ENCODE measurements at regions not wholly inside any gene's neighbourhood (a gene's known extent, or its start where the extent isn't known, plus 50 kb on each side); places are given as distances from the start of the nearest gene placed in this dataset.
"Not testable (repeated sequence)": the region's sequence is repeated elsewhere in the genome, so short reads cannot be mapped to it uniquely, and the experiment has no call there.

GRCh38 chr12:73136386-73136785, 864.2 kb downstream of the TRHDE start:
- no peak overlapping the region for H3K4me3 ChIP-seq (ENCODE audit: low read depth, low read length)
- DNase-seq (ENCODE audit: low read depth): no peak
- TF ChIP-seq, protein P1, sequence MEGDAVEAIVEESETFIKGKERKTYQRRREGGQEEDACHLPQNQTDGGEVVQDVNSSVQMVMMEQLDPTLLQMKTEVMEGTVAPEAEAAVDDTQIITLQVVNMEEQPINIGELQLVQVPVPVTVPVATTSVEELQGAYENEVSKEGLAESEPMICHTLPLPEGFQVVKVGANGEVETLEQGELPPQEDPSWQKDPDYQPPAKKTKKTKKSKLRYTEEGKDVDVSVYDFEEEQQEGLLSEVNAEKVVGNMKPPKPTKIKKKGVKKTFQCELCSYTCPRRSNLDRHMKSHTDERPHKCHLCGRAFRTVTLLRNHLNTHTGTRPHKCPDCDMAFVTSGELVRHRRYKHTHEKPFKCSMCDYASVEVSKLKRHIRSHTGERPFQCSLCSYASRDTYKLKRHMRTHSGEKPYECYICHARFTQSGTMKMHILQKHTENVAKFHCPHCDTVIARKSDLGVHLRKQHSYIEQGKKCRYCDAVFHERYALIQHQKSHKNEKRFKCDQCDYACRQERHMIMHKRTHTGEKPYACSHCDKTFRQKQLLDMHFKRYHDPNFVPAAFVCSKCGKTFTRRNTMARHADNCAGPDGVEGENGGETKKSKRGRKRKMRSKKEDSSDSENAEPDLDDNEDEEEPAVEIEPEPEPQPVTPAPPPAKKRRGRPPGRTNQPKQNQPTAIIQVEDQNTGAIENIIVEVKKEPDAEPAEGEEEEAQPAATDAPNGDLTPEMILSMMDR (IDR thresholded peaks at IDR 0.05; ENCODE audit: low read depth, low read length, missing control alignments): no peak
- in situ Hi-C loops (cut with HindIII; ENCODE audit: low sequenced_read_pairs): no loop called here

DNA sequence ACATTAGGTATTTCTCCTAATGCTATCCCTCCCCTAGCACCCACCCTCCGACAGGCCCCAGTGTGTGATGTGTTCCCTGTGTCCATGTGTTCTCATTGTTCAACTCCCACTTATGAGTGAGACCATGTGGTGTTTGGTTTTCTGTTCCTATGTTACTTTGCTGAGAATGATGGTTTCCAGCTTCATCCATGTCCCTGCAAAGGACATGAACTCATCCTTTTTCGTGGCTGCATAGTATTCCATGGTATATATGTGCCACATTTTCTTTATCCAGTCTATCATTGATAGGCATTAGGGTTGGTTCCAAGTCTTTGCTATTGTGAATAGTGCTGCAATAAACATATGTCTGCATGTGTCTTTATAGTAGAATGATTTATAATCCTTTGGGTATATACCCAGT, 867.5 kb downstream of the TRHDE start:
- H3K4me3 ChIP-seq (ENCODE audit: low read depth, low read length); in situ Hi-C loops (cut with HindIII; ENCODE audit: low sequenced_read_pairs); DNase-seq (ENCODE audit: low read depth): not testable (repeated sequence)

DNA sequence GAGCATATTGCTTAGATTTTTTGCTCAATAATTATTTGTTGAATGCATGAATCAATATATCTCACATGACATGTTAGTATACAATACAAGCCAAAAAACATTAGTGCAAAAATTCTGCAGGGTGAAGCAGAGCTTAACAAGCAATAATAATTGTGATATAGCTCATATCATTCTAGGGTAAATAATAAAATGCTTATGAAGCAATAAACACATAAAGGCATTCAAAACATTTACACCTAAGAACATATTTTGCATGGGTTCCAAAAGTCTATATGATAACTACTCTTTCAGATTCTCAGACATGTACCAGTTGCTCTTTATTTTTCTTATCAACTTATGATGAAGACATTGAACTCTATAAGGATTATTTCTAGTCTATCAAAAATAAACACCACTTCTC, 886.2 kb downstream of the TRHDE start:
- H3K4me3 ChIP-seq (ENCODE audit: low read depth, low read length): no peak overlapping the region
- DNase-seq (ENCODE audit: low read depth): no peak

DNA sequence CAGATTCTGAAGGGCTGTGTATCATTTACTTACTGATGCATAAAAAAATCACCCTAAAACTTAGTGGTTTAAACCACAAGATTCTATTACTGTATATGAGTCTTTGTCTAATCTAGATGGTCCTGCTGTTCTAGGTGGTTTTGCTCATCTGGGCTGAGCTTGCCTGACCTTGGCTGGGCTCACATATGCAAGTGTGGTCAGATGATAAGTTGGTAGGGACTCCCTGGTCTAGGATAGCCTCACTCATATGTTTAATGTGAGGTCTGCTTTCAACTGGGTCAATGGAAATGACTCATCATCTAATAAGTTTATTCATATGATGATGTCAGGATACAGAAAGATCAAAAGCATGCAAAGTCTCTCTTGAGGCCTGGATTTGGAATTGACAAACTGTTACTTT, 887.8 kb downstream of the TRHDE start:
- TF ChIP-seq, protein P1 (IDR thresholded peaks at IDR 0.05; ENCODE audit: low read depth, low read length, missing control alignments): no peak
- in situ Hi-C loops (cut with HindIII; ENCODE audit: low sequenced_read_pairs): no loop called here
- no peak for DNase-seq (ENCODE audit: low read depth)
- H3K4me3 ChIP-seq (ENCODE audit: low read depth, low read length): no peak overlapping the region

More for the DNA sequence above, 886.2 kb downstream of the TRHDE start:
- TF ChIP-seq, protein P1 (IDR thresholded peaks at IDR 0.05; ENCODE audit: low read depth, low read length, missing control alignments): no peak
- in situ Hi-C loops (cut with HindIII; ENCODE audit: low sequenced_read_pairs): no loop called here

DNA sequence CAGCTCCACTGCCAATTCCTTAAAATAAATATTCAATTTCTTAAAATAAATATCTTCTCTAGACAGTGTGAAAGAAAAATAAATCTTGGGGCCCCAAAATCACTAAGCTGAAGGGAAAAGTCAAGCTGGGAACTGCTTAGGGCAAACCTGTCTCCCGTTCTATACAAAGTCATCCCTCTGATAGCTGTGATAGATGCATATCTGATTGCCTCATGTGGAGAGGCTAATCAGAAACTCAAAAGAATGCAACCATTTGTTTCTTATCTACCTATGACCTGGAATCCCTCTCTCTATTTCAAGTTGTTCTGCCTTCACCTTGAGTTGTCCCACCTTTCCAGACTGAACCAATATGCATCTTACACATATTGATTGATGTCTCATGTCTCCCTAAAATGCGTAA, 889.8 kb downstream of the TRHDE start:
- no peak overlapping the region for H3K4me3 ChIP-seq (ENCODE audit: low read depth, low read length)
- in situ Hi-C loops (cut with HindIII; ENCODE audit: low sequenced_read_pairs): no loop called here
- TF ChIP-seq, protein P1 (IDR thresholded peaks at IDR 0.05; ENCODE audit: low read depth, low read length, missing control alignments): no peak
- DNase-seq (ENCODE audit: low read depth): no peak

- TF ChIP-seq, protein P1 (IDR thresholded peaks at IDR 0.05; ENCODE audit: low read depth, low read length, missing control alignments): no peak
- in situ Hi-C loops (cut with HindIII; ENCODE audit: low sequenced_read_pairs): loop anchor here (5.0 kb wide), 1 partner anchor 87 kb away; no protein-coding TSS in a partner anchor
- no peak overlapping the region for H3K4me3 ChIP-seq (ENCODE audit: low read depth, low read length)
- no peak for DNase-seq (ENCODE audit: low read depth)
Observed at GRCh38 chr12:73180734-73181133, 908.6 kb downstream of the TRHDE start.

GRCh38 chr12:73181244-73181643, 909.1 kb downstream of the TRHDE start:
- TF ChIP-seq, protein P1 (IDR thresholded peaks at IDR 0.05; ENCODE audit: low read depth, low read length, missing control alignments): no peak
- no peak for DNase-seq (ENCODE audit: low read depth)
- H3K4me3 ChIP-seq (ENCODE audit: low read depth, low read length): no peak overlapping the region
- in situ Hi-C loops (cut with HindIII; ENCODE audit: low sequenced_read_pairs): loop anchor here (5.0 kb wide), 1 partner anchor 86 kb away; no protein-coding TSS in a partner anchor
